WTC11 (cell line): ENCODE measurements at regions not wholly inside any gene's neighbourhood (a gene's known extent, or its start where the extent isn't known, plus 50 kb on each side); places are given as distances from the start of the nearest gene placed in this dataset.

Source experiments
- CREB1 ChIP-seq: sonication (generic); formaldehyde crosslinking; IDR thresholded peaks from 2 replicates; pipeline ENCODE4 v1.8.0; 2023; ENCODE audit warnings: mild to moderate bottlenecking, missing genetic modification reagents
- CTCF ChIP-seq: fragments of 200-600 bp; IDR thresholded peaks from 2 replicates; pipeline ENCODE4 v1.8.0; 2022; ENCODE audit warnings: antibody characterized with exemption
- JAZF1 ChIP-seq: fragments of 250-450 bp; sonication (Bioruptor Pico); IDR thresholded peaks from 2 replicates; pipeline ENCODE4 v1.9.0; 2021; ENCODE audit warnings: moderate library complexity, mild to moderate bottlenecking, inconsistent platforms
- USF2 ChIP-seq: sonication (generic); formaldehyde crosslinking; IDR thresholded peaks from 2 replicates; pipeline ENCODE4 v1.8.1; 2023; ENCODE audit warnings: mild to moderate bottlenecking, missing genetic modification reagents, moderate library complexity
- ZNF396 ChIP-seq: fragments of 250-450 bp; sonication (Bioruptor Pico); IDR thresholded peaks from 2 replicates; pipeline ENCODE4 v1.8.0; 2021; ENCODE audit warnings: mild to moderate bottlenecking, moderate library complexity, borderline replicate concordance
- ZNF425 ChIP-seq: fragments of 250-450 bp; sonication (Bioruptor Pico); conservative IDR thresholded peaks from 2 replicates; pipeline ENCODE4 v1.9.0; 2021; ENCODE audit warnings: mild to moderate bottlenecking
- ZNF671 ChIP-seq: fragments of 250-450 bp; sonication (Bioruptor Pico); IDR thresholded peaks from 2 replicates; pipeline ENCODE4 v1.8.0; 2021; ENCODE audit warnings: mild to moderate bottlenecking
- TF ChIP-seq, protein P1 (sequence below): sonication (generic); formaldehyde crosslinking; IDR thresholded peaks from 2 replicates; pipeline ENCODE4 v1.8.1; 2023; ENCODE audit warnings: mild to moderate bottlenecking, moderate library complexity, missing genetic modification reagents

DNA sequence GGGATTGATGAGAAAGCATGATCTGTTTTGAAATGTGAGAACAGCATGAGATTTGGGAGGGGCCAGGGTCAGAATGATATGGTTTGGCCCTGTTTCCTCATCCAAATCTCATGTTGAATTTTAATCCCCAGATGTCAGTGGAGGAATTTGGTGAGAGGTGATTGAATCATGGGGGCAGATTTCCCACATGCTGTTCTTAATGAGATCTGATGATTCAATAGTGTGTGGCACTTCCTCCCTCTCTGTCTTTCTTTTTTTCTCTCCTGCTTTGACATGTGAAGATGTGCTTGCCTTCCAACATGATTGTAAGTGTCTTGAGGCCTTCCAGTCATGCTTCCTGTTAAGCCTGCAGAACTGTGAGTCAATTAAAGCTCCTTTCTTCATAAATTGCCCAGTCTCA lies 1060.3 kb upstream of the CITED2 start:
- no peak for TF ChIP-seq USF2 (CRISPR knock-in tag)
- no peak for TF ChIP-seq ZNF396
- TF ChIP-seq, protein P1, sequence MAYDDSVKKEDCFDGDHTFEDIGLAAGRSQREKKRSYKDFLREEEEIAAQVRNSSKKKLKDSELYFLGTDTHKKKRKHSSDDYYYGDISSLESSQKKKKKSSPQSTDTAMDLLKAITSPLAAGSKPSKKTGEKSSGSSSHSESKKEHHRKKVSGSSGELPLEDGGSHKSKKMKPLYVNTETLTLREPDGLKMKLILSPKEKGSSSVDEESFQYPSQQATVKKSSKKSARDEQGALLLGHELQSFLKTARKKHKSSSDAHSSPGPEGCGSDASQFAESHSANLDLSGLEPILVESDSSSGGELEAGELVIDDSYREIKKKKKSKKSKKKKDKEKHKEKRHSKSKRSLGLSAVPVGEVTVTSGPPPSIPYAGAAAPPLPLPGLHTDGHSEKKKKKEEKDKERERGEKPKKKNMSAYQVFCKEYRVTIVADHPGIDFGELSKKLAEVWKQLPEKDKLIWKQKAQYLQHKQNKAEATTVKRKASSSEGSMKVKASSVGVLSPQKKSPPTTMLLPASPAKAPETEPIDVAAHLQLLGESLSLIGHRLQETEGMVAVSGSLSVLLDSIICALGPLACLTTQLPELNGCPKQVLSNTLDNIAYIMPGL = no peak
- TF ChIP-seq CTCF = no peak
- TF ChIP-seq ZNF425 (CRISPR knock-in tag) = no peak
- TF ChIP-seq ZNF671 (CRISPR knock-in tag) = no peak
- no peak for TF ChIP-seq CREB1
- TF ChIP-seq JAZF1 = no peak
